Effector memory CD8-positive, alpha-beta T cell (primary cell): ENCODE measurements at regions not wholly inside any gene's neighbourhood (a gene's known extent, or its start where the extent isn't known, plus 50 kb on each side); places are given as distances from the start of the nearest gene placed in this dataset.
A peak's percentile ranks its signal among the peaks of the same experiment; 100 is the strongest.

ENCODE experiments used
- ATAC-seq: fragments of 150-1000 bp; cut with Tn5 transposase; replicated peaks from 2 replicates; pipeline ENCODE4 v1.10.0; 2021; ENCODE audit warnings: mild to moderate bottlenecking, moderate library complexity
- DNase-seq, 3 experiments: peaks; one replicate each; pipeline ENCODE4 v3.0.0; 2021
- H3K27ac Mint-ChIP-seq, 2 donors: one replicate each; pipeline ENCODE4 v1.8.0; 2022; ENCODE audit warnings: mild to moderate bottlenecking in 2 of 2, mixed read lengths in 2 of 2, moderate library complexity in 2 of 2
- H3K27me3 Mint-ChIP-seq, 2 donors: one replicate each; pipeline ENCODE4 v1.8.0; 2022; ENCODE audit warnings: mixed read lengths in 2 of 2
- H3K36me3 Mint-ChIP-seq: one replicate; pipeline ENCODE4 v1.8.0; 2022; ENCODE audit warnings: mild to moderate bottlenecking, moderate library complexity, mixed read lengths; ENCODE audit not compliant: insufficient read depth
- H3K4me1 Mint-ChIP-seq, 2 donors: one replicate each; pipeline ENCODE4 v1.8.0; 2022; ENCODE audit warnings: low read depth in 2 of 2, mixed read lengths in 2 of 2
- H3K4me3 Mint-ChIP-seq, 2 donors: one replicate each; pipeline ENCODE4 v1.8.0; 2022; ENCODE audit warnings: mild to moderate bottlenecking in 2 of 2, mixed read lengths in 2 of 2, moderate library complexity in 2 of 2
- H3K9me3 Mint-ChIP-seq, 2 donors: one replicate each; pipeline ENCODE4 v1.8.0; 2022; ENCODE audit warnings: mixed read lengths in 2 of 2

DNA sequence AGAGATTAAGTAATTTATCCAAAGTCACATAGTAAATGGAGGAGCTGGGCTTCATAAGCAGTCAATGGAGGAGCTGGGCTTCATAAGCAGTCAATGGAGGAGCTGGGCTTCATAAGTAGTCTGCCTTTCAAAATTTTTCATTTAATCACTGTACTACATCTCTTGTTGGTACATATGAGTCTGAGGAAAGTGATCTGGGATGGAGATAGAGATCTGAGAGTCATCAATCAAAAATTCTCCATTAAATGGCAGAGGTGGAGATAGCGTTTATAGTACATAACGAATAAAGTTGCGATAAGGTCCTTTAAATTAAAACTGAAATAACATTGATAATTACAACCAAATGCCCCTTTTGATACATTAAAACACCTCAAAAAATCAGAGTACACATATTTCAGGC lies 189.3 kb downstream of the KLF5 start:
- Mint-ChIP-seq H3K4me3 (no peak overlapping the region), H3K27me3 (no peaks in the 10 kb centered on the region)

DNA sequence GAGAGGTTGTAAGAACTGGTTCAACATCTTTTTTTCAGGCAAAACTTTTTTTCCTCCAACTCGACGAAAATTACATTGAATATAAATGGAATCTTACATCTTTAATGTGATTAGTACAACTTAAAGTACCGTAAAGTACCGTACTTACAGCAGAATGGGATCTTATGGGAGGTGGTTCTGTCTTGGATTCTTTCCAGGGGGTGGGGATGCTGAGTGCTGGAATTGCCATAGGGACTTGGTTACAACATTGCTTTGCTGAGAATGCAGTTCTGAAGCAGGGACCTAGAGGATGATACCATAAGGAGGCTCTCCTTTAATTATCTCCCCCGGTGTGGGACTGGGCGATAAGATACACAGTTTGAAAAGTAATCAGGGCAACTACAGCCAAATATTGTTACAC lies 186.4 kb downstream of the KLF5 start:
- no peak overlapping the region for H3K27ac Mint-ChIP-seq
- no peaks in the 10 kb centered on the region for H3K36me3 Mint-ChIP-seq
- no peaks in the 10 kb centered on the region for H3K27me3 Mint-ChIP-seq
- H3K4me3 Mint-ChIP-seq = no peak overlapping the region
- DNase-seq = no peak
- no peaks in the 10 kb centered on the region for H3K9me3 Mint-ChIP-seq
- no peaks in the 10 kb centered on the region for H3K4me1 Mint-ChIP-seq
- no peak for ATAC-seq

More for the DNA sequence above, 189.3 kb downstream of the KLF5 start:
- Mint-ChIP-seq H3K9me3 (no peaks in the 10 kb centered on the region), H3K4me1 (no peaks in the 10 kb centered on the region), H3K27ac (no peak overlapping the region), H3K36me3 (no peaks in the 10 kb centered on the region)
- DNase-seq (no peak), ATAC-seq (no peak)

DNA sequence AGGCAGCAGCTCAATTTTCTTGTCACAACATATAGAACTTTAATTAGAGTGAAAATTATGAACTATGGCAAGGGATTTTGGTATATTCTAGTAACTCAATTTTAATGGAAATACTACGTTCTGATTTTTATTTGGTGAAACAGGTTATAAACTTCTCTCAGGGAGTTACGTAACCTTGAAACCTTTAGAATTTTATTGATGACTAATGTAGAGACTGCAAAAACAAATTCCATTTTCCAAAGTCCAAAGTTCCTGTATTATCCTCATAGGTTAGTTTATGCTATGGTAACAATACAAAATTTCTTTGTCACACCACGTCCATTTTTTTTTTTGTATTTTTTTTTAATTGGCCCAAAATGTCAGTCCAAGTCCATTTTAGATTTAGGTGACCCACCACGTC lies 185.7 kb downstream of the KLF5 start:
- H3K4me1 Mint-ChIP-seq = no peaks in the 10 kb centered on the region
- no peak overlapping the region for H3K27ac Mint-ChIP-seq

DNA sequence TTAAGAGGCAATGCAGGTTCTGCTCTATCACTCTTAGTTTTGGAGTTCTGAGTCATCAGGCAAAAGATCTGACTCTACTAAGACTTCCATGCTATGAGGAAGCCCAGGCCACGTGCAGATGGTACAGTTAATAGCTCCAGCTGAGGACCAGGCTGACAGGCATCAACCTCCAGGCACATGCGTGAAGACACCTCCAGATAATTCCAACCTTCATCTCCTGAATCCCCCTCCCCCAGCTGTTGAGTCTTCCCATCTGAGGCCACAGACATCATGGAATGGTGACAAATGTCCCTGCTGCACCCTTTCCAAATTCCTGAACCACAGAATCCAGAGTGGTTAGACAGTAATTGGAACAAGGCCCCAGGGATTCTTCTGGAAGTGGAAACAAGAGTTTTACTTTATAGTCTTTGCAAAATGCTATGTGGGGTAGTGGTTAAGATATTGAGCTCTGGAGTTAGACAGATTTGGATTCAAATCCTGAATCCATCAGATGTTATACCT lies 183.8 kb downstream of the KLF5 start:
- Mint-ChIP-seq H3K27ac (no peak overlapping the region), H3K4me3 (no peak overlapping the region), H3K9me3 (no peaks in the 10 kb centered on the region)

More for the DNA sequence above, 185.7 kb downstream of the KLF5 start:
- DNase-seq = no peak
- Mint-ChIP-seq H3K9me3 (no peaks in the 10 kb centered on the region), H3K4me3 (no peak overlapping the region), H3K27me3 (no peaks in the 10 kb centered on the region), H3K36me3 (no peaks in the 10 kb centered on the region)
- no peak for ATAC-seq

DNA sequence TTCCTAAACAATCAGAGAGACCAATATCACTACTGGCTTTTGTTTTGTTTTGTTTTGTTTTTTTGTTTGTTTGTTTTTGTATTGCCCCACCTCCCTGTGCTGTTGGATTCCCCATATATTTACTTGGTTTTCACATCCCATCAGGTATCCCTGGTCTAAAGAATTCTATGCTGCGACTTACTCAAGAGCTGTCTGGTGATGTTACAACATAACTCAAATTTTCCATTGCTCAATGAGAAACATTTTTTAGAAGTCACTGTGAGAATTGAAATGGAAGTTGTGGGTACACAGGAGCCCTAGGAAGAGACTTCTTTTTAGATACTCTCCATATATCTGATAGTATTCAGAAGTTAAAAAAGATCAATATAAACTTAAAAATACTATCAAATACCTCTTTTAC lies 181.4 kb downstream of the KLF5 start:
- Mint-ChIP-seq H3K36me3 (no peaks in the 10 kb centered on the region), H3K27me3 (peaks cover 0 to 20% of the 10 kb centered on the region in 2 donors), H3K9me3 (no peaks in the 10 kb centered on the region), H3K27ac (no peak overlapping the region), H3K4me1 (no peaks in the 10 kb centered on the region), H3K4me3 (no peak overlapping the region)
- ATAC-seq (no peak), DNase-seq (no peak)

More for the DNA sequence above, 183.8 kb downstream of the KLF5 start:
- Mint-ChIP-seq H3K27me3 (no peaks in the 10 kb centered on the region), H3K4me1 (no peaks in the 10 kb centered on the region), H3K36me3 (no peaks in the 10 kb centered on the region)
- ATAC-seq = no peak
- no peak for DNase-seq

DNA sequence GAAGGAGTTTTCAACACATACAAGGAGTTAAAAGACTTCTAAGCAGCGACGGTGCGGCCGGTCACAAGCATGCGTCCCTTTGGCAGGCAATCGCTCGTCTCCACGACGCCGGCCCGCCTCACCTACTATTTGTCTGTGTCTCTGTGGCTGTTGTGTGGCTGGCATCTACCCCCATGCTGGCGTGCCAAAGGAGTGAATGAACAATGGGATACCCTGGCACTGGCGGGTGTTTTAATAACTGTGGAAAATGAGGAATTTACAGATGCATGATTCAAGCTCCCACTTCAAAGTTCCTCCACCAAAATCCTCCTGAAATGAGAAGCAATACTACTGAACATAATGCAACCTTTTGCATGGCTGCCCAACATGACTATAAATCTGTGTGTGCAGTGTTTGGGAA lies 176.6 kb downstream of the KLF5 start:
- H3K9me3 Mint-ChIP-seq = no peaks in the 10 kb centered on the region
- peaks cover 0 to 29% of the 10 kb centered on the region in 2 donors for H3K27me3 Mint-ChIP-seq
- no peaks in the 10 kb centered on the region for H3K36me3 Mint-ChIP-seq
- no peak overlapping the region for H3K27ac Mint-ChIP-seq
- ATAC-seq = no peak
- peaks cover 3 to 8% of the 10 kb centered on the region in 2 donors for H3K4me1 Mint-ChIP-seq
- DNase-seq = no peak
- H3K4me3 Mint-ChIP-seq = no peak overlapping the region

DNA sequence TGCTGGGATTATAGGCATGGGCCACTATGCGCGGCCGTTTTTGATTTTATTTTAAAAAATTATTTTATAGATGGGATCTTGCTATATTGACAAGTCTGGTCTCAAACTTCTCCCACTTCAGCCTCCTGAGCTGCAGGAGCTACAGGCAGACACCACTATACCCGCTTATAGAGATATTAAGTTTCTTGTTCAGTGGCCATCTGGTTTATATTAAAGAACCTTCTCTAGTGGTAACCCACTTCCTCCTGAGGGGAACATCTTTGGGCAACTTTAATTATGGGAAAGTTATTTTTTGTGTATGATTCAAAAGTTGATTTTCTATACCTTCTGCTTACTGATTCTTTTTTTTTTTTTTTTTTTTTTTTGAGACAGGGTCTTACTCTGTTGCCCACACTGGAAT lies 172.7 kb downstream of the KLF5 start:
- ATAC-seq (no peak), DNase-seq (no peak)
- H3K27ac Mint-ChIP-seq = no peak overlapping the region
- H3K4me3 Mint-ChIP-seq = no peak overlapping the region
- H3K9me3 Mint-ChIP-seq = no peaks in the 10 kb centered on the region
- peaks cover 3 to 14% of the 10 kb centered on the region in 2 donors for H3K4me1 Mint-ChIP-seq
- peaks cover 0 to 19% of the 10 kb centered on the region in 2 donors for H3K27me3 Mint-ChIP-seq
- no peaks in the 10 kb centered on the region for H3K36me3 Mint-ChIP-seq

DNA sequence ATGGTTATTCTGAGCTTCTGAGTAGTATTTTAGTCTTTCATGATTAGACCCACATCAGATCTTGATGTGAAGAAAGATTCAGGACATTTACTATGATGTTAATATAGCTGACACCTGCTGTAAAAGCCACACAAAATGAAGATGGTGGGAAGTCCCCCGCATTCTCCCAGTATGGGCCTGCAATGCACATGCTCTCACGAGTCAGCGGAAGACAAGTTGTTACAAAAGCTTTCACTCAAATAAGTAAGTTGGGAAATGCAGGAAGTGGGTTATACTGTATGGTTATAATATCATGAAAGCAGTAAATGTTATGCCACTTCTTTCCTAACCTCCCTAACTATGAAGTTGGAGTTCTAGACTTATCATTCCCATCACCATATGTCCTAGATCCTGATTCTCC lies 171.9 kb downstream of the KLF5 start:
- Mint-ChIP-seq H3K36me3 (no peaks in the 10 kb centered on the region), H3K27ac (no peak overlapping the region), H3K4me3 (no peak overlapping the region), H3K27me3 (peaks cover 0 to 13% of the 10 kb centered on the region in 2 donors), H3K4me1 (peaks cover 3 to 14% of the 10 kb centered on the region in 2 donors), H3K9me3 (no peaks in the 10 kb centered on the region)
- ATAC-seq (peak; percentile 67), DNase-seq (no peak)

DNA sequence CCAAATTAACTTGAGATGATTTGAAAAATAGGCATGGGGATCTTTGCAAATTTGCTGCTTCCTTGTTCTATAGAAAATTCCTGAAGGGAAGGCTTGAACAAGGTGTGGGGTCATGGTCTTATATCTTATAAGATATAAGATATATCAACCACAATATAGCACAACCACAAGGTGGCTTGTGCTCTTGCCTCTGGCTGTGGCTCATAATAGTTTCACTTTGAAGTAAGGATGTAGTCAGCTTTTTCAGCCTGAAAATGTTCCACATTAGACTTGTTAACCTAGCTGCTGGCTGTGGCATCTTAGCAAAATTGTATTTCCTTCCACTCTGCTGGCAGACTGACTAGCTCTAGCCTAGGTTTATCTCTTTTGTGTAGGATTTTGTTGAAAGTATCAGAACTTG lies 169.7 kb downstream of the KLF5 start:
- Mint-ChIP-seq H3K4me3 (no peak overlapping the region), H3K27ac (no peak overlapping the region), H3K4me1 (peaks cover 3 to 14% of the 10 kb centered on the region in 2 donors), H3K27me3 (no peaks in the 10 kb centered on the region), H3K9me3 (no peaks in the 10 kb centered on the region), H3K36me3 (no peaks in the 10 kb centered on the region)
- ATAC-seq (peak; percentile 81), DNase-seq (peak in 2 of 3 experiments; percentile 3 to 5)

DNA sequence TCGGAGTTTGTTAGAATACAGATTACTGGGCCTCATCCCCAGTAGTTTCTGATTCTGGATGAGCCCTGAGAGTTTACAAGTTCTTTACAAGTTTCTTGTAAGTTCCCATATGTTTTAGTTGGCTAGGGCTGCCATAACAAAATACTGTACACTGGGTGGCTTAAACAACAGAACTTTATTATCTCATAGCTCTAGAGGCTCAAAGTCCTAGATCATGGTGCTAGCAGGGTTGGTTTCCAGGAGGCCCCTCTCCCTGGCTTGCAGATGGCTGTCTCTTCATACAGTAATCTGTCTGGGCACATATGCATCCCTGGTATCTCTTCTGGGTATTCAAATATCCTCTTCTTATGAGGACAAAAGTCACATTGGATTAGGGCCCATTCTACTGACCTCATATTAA lies 167.2 kb downstream of the KLF5 start:
- Mint-ChIP-seq H3K4me3 (no peak overlapping the region), H3K36me3 (no peaks in the 10 kb centered on the region), H3K27me3 (no peaks in the 10 kb centered on the region), H3K9me3 (no peaks in the 10 kb centered on the region), H3K4me1 (peaks cover 3 to 17% of the 10 kb centered on the region in 2 donors), H3K27ac (no peak overlapping the region)
- no peak for DNase-seq
- ATAC-seq = no peak

DNA sequence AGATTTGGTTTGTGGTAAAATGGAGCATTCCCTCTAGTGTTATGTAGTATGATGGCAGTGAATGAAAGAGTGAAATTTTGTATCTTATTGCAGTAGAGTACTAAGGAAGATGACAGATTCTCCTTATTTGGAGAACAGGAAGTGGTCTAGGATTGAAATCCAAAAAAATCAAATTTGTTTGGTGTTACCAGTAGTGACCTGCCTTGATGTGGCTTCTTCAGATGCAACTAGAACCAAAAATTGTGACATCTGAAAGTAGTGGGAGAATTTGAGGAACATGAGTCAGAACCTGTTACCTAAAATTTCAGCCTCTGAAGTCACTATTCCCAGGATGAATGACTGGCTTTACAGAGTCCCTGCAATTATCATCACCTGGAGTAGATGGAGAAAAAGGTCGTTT lies 165.9 kb downstream of the KLF5 start:
- no peak overlapping the region for H3K27ac Mint-ChIP-seq
- peaks cover 0 to 11% of the 10 kb centered on the region in 2 donors for H3K4me1 Mint-ChIP-seq
- no peak overlapping the region for H3K4me3 Mint-ChIP-seq
- no peaks in the 10 kb centered on the region for H3K36me3 Mint-ChIP-seq
- no peaks in the 10 kb centered on the region for H3K27me3 Mint-ChIP-seq
- ATAC-seq = no peak
- no peak for DNase-seq
- no peaks in the 10 kb centered on the region for H3K9me3 Mint-ChIP-seq

DNA sequence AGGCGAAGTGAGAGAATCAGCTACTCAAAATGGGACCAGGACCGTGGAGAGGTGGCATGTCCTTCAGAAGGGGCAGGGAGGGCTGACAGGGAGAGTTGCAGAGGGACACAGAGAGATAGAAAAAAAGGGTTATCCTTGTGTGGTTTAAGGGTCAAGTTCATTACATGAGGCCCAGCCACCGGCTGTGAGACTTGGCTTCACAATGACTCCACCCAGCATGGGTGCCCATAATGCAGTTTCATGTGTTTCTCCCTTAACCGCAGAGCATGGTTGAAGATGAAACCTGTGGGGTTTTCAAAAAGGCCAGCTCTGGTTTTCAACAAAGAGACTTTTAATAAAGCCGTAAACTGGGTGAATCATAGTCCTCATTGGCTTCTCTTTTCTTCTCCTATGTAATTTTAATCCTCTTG lies 164.6 kb downstream of the KLF5 start:
- H3K4me3 Mint-ChIP-seq = no peak overlapping the region
- H3K36me3 Mint-ChIP-seq = no peaks in the 10 kb centered on the region
- no peaks in the 10 kb centered on the region for H3K9me3 Mint-ChIP-seq
- peak; percentile 39 for ATAC-seq
- peaks cover 0 to 7% of the 10 kb centered on the region in 2 donors for H3K4me1 Mint-ChIP-seq
- no peaks in the 10 kb centered on the region for H3K27me3 Mint-ChIP-seq
- no peak for DNase-seq
- H3K27ac Mint-ChIP-seq = no peak overlapping the region

DNA sequence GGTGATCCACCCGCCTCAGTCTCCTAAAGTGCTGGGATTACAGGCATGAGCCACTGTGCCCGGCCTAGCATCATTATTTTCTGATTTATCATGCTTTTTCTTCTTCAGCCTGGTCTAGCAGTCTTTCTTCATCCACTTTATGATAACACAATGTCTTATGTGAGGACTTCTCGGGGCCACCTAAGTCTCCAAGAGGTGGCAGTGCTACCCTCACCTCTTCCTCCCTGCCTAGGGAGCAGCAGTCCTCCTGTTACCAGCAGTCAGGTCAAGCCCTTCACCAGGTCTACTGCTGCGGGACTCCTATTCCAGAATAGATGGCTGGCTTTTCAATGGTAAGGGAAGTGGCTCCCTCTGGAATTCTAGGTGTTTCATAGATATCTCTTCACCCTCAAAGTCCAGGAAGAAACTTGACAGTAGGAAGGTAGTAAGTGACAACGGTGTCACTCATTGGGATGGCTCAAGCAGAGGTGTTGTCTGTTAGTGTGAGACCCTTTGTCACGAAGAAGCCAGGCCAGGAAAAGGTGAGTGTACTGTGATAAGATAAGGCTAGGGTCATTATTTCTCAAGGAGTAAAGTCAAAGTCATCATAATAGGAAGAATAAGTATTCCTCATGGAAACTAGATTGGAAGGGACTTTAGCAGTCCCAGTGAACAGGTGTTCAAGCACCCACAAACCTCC lies 164.0 kb downstream of the KLF5 start:
- peaks cover 0 to 6% of the 10 kb centered on the region in 2 donors for H3K4me1 Mint-ChIP-seq
- ATAC-seq = no peak
- DNase-seq = no peak
- H3K36me3 Mint-ChIP-seq = no peaks in the 10 kb centered on the region
- no peaks in the 10 kb centered on the region for H3K27me3 Mint-ChIP-seq
- no peaks in the 10 kb centered on the region for H3K9me3 Mint-ChIP-seq
- H3K27ac Mint-ChIP-seq = no peak overlapping the region
- H3K4me3 Mint-ChIP-seq = no peak overlapping the region

DNA sequence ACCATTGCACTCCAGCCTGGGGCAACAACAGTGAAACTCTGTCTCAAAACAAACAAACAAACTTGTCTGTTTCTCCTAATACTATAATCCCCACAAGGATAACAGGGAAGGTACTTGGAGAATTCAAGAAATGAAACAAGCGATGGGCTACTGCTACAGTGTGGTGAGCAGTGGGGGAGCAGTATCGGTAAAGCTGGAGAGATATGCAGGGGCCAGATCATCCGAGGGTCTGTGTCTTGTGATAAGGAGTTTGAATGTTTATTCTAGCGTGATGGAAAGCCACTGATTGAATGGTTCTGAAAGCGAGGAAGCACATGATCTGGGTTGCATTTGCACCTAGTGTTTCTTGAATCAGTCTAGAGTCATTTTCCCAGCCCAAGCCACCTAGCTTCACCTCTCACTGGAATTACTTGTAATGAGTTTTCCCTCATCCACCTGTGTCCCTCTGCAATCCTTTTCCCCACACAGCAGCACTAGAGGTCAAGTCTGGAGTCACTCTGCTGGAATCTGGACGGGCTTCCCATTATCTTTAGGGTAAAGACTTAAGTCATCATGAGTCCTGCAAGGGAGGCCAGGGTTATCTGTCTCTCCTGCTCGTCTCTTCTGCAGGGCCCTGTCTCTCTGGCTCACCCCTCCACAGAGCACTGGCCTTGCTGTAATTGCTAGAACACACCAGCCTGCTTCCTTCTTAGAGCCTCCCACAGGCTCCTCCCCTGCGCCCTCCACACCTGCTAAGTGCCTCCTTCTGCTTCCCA lies 162.3 kb downstream of the KLF5 start:
- ATAC-seq (no peak), DNase-seq (no peak)
- Mint-ChIP-seq H3K27ac (no peak overlapping the region), H3K36me3 (no peaks in the 10 kb centered on the region), H3K9me3 (no peaks in the 10 kb centered on the region), H3K4me1 (peaks cover 0 to 6% of the 10 kb centered on the region in 2 donors), H3K4me3 (no peak overlapping the region), H3K27me3 (peaks cover 0 to 3% of the 10 kb centered on the region in 2 donors)
